VCaP (cell line): ENCODE measurements at regions not wholly inside any gene's neighbourhood (a gene's known extent, or its start where the extent isn't known, plus 50 kb on each side); places are given as distances from the start of the nearest gene placed in this dataset.

Source experiments
- H3K27ac ChIP-seq: fragments of 450-650 bp; 2 replicates; pipeline ENCODE4 v1.5.1; 2017
- TF ChIP-seq, protein P1 (sequence below): fragments of 450-650 bp; conservative IDR thresholded peaks from 2 replicates; pipeline ENCODE4 v1.5.1; 2017; ENCODE audit warnings: mild to moderate bottlenecking, moderate library complexity

GRCh38 chr7:135843214-135843613 lies 94.6 kb upstream of the FAM180A start:
- TF ChIP-seq, protein P1, sequence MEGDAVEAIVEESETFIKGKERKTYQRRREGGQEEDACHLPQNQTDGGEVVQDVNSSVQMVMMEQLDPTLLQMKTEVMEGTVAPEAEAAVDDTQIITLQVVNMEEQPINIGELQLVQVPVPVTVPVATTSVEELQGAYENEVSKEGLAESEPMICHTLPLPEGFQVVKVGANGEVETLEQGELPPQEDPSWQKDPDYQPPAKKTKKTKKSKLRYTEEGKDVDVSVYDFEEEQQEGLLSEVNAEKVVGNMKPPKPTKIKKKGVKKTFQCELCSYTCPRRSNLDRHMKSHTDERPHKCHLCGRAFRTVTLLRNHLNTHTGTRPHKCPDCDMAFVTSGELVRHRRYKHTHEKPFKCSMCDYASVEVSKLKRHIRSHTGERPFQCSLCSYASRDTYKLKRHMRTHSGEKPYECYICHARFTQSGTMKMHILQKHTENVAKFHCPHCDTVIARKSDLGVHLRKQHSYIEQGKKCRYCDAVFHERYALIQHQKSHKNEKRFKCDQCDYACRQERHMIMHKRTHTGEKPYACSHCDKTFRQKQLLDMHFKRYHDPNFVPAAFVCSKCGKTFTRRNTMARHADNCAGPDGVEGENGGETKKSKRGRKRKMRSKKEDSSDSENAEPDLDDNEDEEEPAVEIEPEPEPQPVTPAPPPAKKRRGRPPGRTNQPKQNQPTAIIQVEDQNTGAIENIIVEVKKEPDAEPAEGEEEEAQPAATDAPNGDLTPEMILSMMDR: no peak
- no peak overlapping the region for H3K27ac ChIP-seq

DNA sequence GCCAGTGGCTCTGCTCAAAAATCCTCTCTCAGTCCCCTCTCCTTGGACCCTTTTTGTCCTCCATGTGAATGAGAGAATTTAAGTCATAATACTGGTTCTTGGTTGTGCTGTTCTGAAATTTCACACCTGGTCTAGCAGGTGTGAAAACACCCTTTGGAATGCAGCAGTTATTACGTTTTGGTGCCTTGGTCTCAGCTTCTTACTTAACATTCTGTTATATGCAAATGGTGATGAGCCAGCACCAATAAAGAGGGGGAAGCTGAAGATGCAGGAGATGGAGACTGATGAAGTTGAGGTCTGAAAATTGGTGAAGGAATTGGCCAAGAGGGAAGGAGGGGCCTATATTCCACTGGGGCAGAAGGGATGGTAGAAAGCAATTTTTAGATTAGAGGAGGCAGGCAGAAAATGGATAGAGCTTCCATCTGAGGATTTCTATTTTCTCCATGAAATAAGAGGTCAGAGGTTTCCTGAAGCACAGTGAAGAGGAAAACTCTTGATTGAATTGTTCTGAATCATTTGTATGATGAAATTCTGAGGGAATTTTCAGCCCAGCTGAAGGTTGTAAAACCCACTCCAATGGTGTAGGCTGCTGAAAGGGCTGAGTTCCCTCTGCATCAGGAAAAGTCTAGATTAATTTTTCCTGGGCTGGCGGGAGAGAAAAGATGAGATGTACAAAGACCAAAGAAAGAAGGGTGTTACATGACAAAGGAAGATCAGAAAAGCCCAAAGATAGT lies 94.0 kb upstream of the FAM180A start:
- H3K27ac ChIP-seq: no peak overlapping the region
- TF ChIP-seq, protein P1: no peak

DNA sequence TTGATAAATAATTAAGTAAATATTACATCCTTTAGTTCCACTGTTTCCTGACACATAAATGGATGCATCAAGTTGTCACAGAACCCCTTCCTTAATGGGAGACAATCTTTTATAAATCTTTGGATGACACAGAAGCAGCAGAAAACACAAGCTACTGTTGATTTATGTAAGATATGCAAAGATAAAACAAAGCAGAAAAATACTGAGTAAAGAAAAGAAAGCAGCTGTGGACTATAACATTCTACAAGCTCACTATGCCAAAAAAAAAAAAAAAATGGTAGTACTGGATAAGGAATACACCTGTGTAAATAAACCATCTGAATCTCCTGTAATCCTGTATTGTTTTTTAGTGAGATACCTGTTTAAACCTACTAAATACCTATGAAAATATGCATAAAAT lies 92.0 kb upstream of the FAM180A start:
- H3K27ac ChIP-seq: no peak overlapping the region
- TF ChIP-seq, protein P1: no peak

DNA sequence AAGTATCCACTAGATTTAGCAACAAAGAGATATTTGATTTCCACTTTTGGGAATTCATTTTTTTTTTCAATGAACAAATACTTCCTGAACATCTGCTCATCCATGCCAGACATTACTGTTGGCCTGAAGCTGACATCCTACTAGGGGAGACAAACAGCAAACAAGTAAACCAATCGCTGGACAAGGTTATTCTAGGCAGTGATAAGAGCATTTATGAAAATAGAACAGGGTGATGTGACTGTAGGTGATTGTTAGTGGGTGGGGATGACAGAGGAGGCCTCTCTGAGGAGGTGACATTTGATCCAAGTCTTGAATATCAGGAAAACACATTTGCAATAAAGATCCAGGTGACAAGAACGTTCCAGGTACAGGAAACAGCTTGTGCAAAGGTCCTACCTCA lies 89.1 kb upstream of the FAM180A start:
- TF ChIP-seq, protein P1: no peak

DNA sequence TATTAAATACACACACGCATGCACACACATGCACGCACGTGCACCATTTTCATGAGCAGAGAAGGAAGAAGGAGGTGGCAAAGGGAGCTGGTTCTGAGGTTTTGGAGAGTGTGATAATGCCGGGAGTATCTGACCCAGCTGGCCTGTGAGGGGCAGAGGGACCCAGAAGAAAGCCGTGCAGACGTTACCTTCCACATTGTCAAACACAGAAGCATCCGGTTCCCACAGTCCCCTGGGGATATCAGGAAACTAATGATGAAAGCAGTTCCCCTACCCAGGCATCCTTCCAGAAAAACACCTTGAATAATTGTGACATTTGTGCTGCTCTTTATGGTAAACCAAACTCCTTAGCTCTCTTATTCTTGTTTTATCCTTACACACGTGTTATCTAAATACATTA lies 85.7 kb upstream of the FAM180A start:
- H3K27ac ChIP-seq: no peak overlapping the region
- TF ChIP-seq, protein P1: no peak

More for the DNA sequence above, 89.1 kb upstream of the FAM180A start:
- no peak overlapping the region for H3K27ac ChIP-seq

DNA sequence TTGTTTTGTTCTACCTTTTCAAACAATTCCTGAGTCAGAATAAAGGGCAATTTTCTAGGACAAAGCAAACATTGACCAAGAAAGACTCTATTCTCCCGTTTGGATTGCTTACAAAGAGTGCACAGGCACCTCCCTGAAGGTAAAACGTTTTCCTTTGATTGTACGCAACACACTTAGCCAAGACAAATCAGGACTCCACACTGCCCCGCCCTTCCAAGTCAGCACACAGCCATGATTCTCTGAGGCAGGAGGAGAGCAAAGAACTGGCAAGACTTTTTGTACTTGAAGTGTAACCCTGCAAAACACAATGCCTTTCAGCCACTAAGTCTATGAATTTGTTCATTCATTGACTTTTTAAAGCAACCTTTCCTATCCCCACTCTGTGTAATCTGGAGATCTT lies 85.0 kb upstream of the FAM180A start:
- TF ChIP-seq, protein P1: no peak

GRCh38 chr7:135831455-135832195 lies 83.0 kb upstream of the FAM180A start:
- TF ChIP-seq, protein P1: no peak
- H3K27ac ChIP-seq: no peak overlapping the region

More for the DNA sequence above, 85.0 kb upstream of the FAM180A start:
- no peak overlapping the region for H3K27ac ChIP-seq
